ENCODE measurements at regions not wholly inside any gene's neighbourhood (a gene's known extent, or its start where the extent isn't known, plus 50 kb on each side); places are given as distances from the start of the nearest gene placed in this dataset.

- TF ChIP-seq, protein P1, sequence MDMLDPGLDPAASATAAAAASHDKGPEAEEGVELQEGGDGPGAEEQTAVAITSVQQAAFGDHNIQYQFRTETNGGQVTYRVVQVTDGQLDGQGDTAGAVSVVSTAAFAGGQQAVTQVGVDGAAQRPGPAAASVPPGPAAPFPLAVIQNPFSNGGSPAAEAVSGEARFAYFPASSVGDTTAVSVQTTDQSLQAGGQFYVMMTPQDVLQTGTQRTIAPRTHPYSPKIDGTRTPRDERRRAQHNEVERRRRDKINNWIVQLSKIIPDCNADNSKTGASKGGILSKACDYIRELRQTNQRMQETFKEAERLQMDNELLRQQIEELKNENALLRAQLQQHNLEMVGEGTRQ (IDR thresholded peaks at IDR 0.05; ENCODE audit: low read depth, low read length), result no peak
- no peak for TF ChIP-seq CEBPB (IDR thresholded peaks at IDR 0.05; ENCODE audit: low read depth, low read length)
Measured at GRCh38 chr22:48658871-48659270, 1168.8 kb downstream of the BRD1 start (continued).

GRCh38 chr22:48658246-48658645, 1169.4 kb downstream of the BRD1 start:
- no peaks in the 10 kb centered on the region for H4K20me1 ChIP-seq (ENCODE audit: insufficient read depth, low read length)
- H2AFZ ChIP-seq (replicated peaks; ENCODE audit: low read length, poor library complexity), result no peak overlapping the region
- BruUV-seq (replicated peaks), result no TSS peak
- no peak overlapping the region for H3K4ac ChIP-seq (ENCODE audit: low read depth, low read length)
- in situ Hi-C loops (cut with MboI; ENCODE audit: low sequenced_read_pairs) (no loop called here), intact Hi-C loops (cut with micrococcal nuclease) (no loop called here), dilution Hi-C loops (cut with HindIII; ENCODE audit: low sequenced_read_pairs, unreplicated experiment) (no loop called here)
- no peak overlapping the region for H2BK5ac ChIP-seq (ENCODE audit: low read depth, low read length, poor library complexity, severe bottlenecking)
- ChIA-PET POLR2A (ENCODE audit: unreplicated experiment) (no interaction called here), CTCF (no interaction called here)
- H2AK5ac ChIP-seq (ENCODE audit: low read depth, low read length), result no peak overlapping the region
- no peak overlapping the region for H2AK9ac ChIP-seq (replicated peaks; ENCODE audit: low read depth, low read length, poor library complexity)
- H3K18ac ChIP-seq (ENCODE audit: low read depth, low read length), result no peak overlapping the region
- H3K4me3 ChIP-seq (ENCODE audit: insufficient read depth, low read depth, low read length), result no peak overlapping the region
- no peak overlapping the region for H3K27ac ChIP-seq (ENCODE audit: insufficient read depth, low read length)
- H3K4me1 ChIP-seq (ENCODE audit: control insufficient read depth, insufficient read depth, low read length), result no peaks in the 10 kb centered on the region
- ATAC-seq (ENCODE audit: low read depth), result no peak
- no peaks in the 10 kb centered on the region for H3K27me3 ChIP-seq (ENCODE audit: control insufficient read depth, insufficient read depth, low read length)
- H2BK120ac ChIP-seq (ENCODE audit: low read depth, low read length), result no peak overlapping the region
- H4K8ac ChIP-seq (ENCODE audit: low read depth in 2 of 2, low read length in 2 of 2), result no peak overlapping the region
- H3K56ac ChIP-seq (ENCODE audit: extremely low read depth, insufficient read depth, low read length), result no peak overlapping the region
- peaks cover 55% of the 10 kb centered on the region for H3K9me3 ChIP-seq (ENCODE audit: control insufficient read depth, insufficient read depth, low read length)
- H3K9ac ChIP-seq (ENCODE audit: low read depth, low read length), result no peak overlapping the region
- H3K36me3 ChIP-seq (ENCODE audit: control insufficient read depth, insufficient read depth, low read length), result no peaks in the 10 kb centered on the region
- H3K9me1 ChIP-seq (ENCODE audit: insufficient read depth, low read length), result no peaks in the 10 kb centered on the region
- TF ChIP-seq FOS (IDR thresholded peaks at IDR 0.05; ENCODE audit: low read depth, low read length) (no peak), BHLHE40 (IDR thresholded peaks at IDR 0.05; ENCODE audit: low read depth, low read length) (no peak), MXI1 (IDR thresholded peaks at IDR 0.05; ENCODE audit: borderline replicate concordance, low read depth, low read length) (no peak), MAFK (IDR thresholded peaks at IDR 0.05; ENCODE audit: low read depth, low read length) (no peak), RFX5 (IDR thresholded peaks at IDR 0.05; ENCODE audit: low read depth, low read length) (no peak), MAZ (IDR thresholded peaks at IDR 0.05; ENCODE audit: borderline replicate concordance, low read depth, low read length) (no peak), RCOR1 (IDR thresholded peaks at IDR 0.05; ENCODE audit: insufficient replicate concordance, low read length) (no peak), CEBPB (IDR thresholded peaks at IDR 0.05; ENCODE audit: low read depth, low read length) (no peak), NFE2L2 (IDR thresholded peaks at IDR 0.05; ENCODE audit: low read depth, low read length) (no peak), POLR2A (IDR thresholded peaks at IDR 0.05; ENCODE audit: low read depth, low read length) (no peak), RAD21 (IDR thresholded peaks at IDR 0.05; ENCODE audit: low read length) (no peak), SMC3 (IDR thresholded peaks at IDR 0.05; ENCODE audit: low read depth, low read length) (no peak), CHD1 (IDR thresholded peaks at IDR 0.05; ENCODE audit: low read depth, low read length) (no peak)
- TF ChIP-seq, protein P2, sequence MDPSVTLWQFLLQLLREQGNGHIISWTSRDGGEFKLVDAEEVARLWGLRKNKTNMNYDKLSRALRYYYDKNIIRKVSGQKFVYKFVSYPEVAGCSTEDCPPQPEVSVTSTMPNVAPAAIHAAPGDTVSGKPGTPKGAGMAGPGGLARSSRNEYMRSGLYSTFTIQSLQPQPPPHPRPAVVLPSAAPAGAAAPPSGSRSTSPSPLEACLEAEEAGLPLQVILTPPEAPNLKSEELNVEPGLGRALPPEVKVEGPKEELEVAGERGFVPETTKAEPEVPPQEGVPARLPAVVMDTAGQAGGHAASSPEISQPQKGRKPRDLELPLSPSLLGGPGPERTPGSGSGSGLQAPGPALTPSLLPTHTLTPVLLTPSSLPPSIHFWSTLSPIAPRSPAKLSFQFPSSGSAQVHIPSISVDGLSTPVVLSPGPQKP (IDR thresholded peaks at IDR 0.05; ENCODE audit: borderline replicate concordance, low read depth, low read length), result no peak
- TF ChIP-seq, protein P1 (IDR thresholded peaks at IDR 0.05; ENCODE audit: low read depth, low read length), result no peak
- H3K79me1 ChIP-seq (ENCODE audit: low read depth in 1 of 2, low read length in 2 of 2), result no peaks in the 10 kb centered on the region
- 75% methylated on average over 2 of the region's 15 CpGs; no CpG with 5 or more reads in 1 of the 2 experiments for WGBS, 2 experiments (ENCODE audit: extremely low coverage in 2 of 2, insufficient read length in 1 of 2)
- no peak overlapping the region for H3K14ac ChIP-seq (replicated peaks; ENCODE audit: low read depth, low read length)
- H4K5ac ChIP-seq (ENCODE audit: low read depth, low read length), result no peak overlapping the region
- H2BK20ac ChIP-seq (ENCODE audit: low read depth, low read length), result no peak overlapping the region
- H2BK15ac ChIP-seq (ENCODE audit: low read depth, low read length), result no peak overlapping the region
- DNase-seq, result no peak
- no peak overlapping the region for H4K91ac ChIP-seq (ENCODE audit: insufficient read depth, low read depth, low read length)
- H3K4me2 ChIP-seq (ENCODE audit: low read depth, low read length), result no peak overlapping the region
- H3K23ac ChIP-seq (ENCODE audit: low read depth, low read length), result no peak overlapping the region

Measured in IMR-90 (cell line).